ENCODE measurements at regions not wholly inside any gene's neighbourhood (a gene's known extent, or its start where the extent isn't known, plus 50 kb on each side); places are given as distances from the start of the nearest gene placed in this dataset.

- TF ChIP-seq CTCF (IDR thresholded peaks at IDR 0.05; ENCODE audit: insufficient read depth, low read length) = no peak
- TF ChIP-seq REST (IDR thresholded peaks at IDR 0.05; ENCODE audit: insufficient replicate concordance, low read depth) = no peak
- no peak for TF ChIP-seq POLR2AphosphoS5 (IDR thresholded peaks at IDR 0.05; ENCODE audit: low read depth)
- TF ChIP-seq SPI1 (IDR thresholded peaks at IDR 0.05; ENCODE audit: borderline replicate concordance, low read depth) = no peak
- TF ChIP-seq GABPA (IDR thresholded peaks at IDR 0.05; ENCODE audit: low read depth) = no peak
Measured at GRCh38 chr12:125436686-125437085, 371.5 kb downstream of the AACS start.

Data from HL-60 (cell line).